GM04503 (cell line): ENCODE measurements at regions not wholly inside any gene's neighbourhood (a gene's known extent, or its start where the extent isn't known, plus 50 kb on each side); places are given as distances from the start of the nearest gene placed in this dataset.
"Not testable (repeated sequence)": the region's sequence is repeated elsewhere in the genome, so short reads cannot be mapped to it uniquely, and the experiment has no call there.

Experiments
- DNase-seq: peaks from one replicate; pipeline ENCODE4 v3.0.0-alpha.2; 2012; ENCODE audit warnings: low read depth

- DNase-seq: no peak
Measured at GRCh38 chr2:131828164-131828561, 300.5 kb downstream of the CCDC74A start.

- DNase-seq: not testable (repeated sequence)
Measured at GRCh38 chr2:131828633-131829455, 301.2 kb downstream of the CCDC74A start.

GRCh38 chr2:131829456-131830241 lies 302.0 kb downstream of the CCDC74A start:
- not testable (repeated sequence) for DNase-seq

GRCh38 chr2:131830242-131830945 lies 302.7 kb downstream of the CCDC74A start:
- DNase-seq: not testable (repeated sequence)

- not testable (repeated sequence) for DNase-seq
Measured at GRCh38 chr2:131830946-131831310, 303.2 kb downstream of the CCDC74A start.

- DNase-seq: not testable (repeated sequence)
Measured at GRCh38 chr2:131831450-131832208, 303.9 kb downstream of the CCDC74A start.

- DNase-seq: not testable (repeated sequence)
Measured at GRCh38 chr2:131832209-131832780, 304.6 kb downstream of the CCDC74A start.

- not testable (repeated sequence) for DNase-seq
Measured at GRCh38 chr2:131832917-131833316, 305.2 kb downstream of the CCDC74A start.

GRCh38 chr2:131833367-131834202 lies 305.9 kb downstream of the CCDC74A start:
- DNase-seq: not testable (repeated sequence)

- not testable (repeated sequence) for DNase-seq
Measured at GRCh38 chr2:131834203-131835020, 306.7 kb downstream of the CCDC74A start.

GRCh38 chr2:131835022-131835421 lies 307.3 kb downstream of the CCDC74A start:
- DNase-seq: not testable (repeated sequence)

GRCh38 chr2:131835621-131836091 lies 308.0 kb downstream of the CCDC74A start:
- no peak for DNase-seq

GRCh38 chr2:131836116-131836515 lies 308.4 kb downstream of the CCDC74A start:
- not testable (repeated sequence) for DNase-seq

GRCh38 chr2:131844044-131844443 lies 316.4 kb downstream of the CCDC74A start:
- not testable (repeated sequence) for DNase-seq

- not testable (repeated sequence) for DNase-seq
Measured at GRCh38 chr2:131856202-131856601, 305.6 kb downstream of the ANKRD30BL start.

GRCh38 chr2:131858197-131858596 lies 303.6 kb downstream of the ANKRD30BL start:
- not testable (repeated sequence) for DNase-seq
